Upper lobe of right lung (tissue), 1 donor: ENCODE measurements at regions not wholly inside any gene's neighbourhood (a gene's known extent, or its start where the extent isn't known, plus 50 kb on each side); places are given as distances from the start of the nearest gene placed in this dataset.

Source experiments
- ATAC-seq: fragments of 200-7000 bp; cut with Tn5 transposase; one replicate; pipeline ENCODE4 v1.9.1; 2020; ENCODE audit warnings: mild to moderate bottlenecking, moderate library complexity
- DNase-seq: peaks from one replicate; pipeline ENCODE4 v3.0.0-alpha.2; 2020
- H3K27ac ChIP-seq: fragments of 200-600 bp; one replicate; pipeline ENCODE4 v1.8.0; 2022
- H3K27me3 ChIP-seq: fragments of 200-600 bp; one replicate; pipeline ENCODE4 v1.8.0; 2022; ENCODE audit warnings: mild to moderate bottlenecking
- H3K36me3 ChIP-seq: fragments of 200-600 bp; one replicate; pipeline ENCODE4 v1.8.0; 2022
- H3K4me1 ChIP-seq: fragments of 200-600 bp; one replicate; pipeline ENCODE4 v1.8.0; 2022
- H3K4me3 ChIP-seq: fragments of 200-600 bp; one replicate; pipeline ENCODE4 v1.8.0; 2022; ENCODE audit warnings: mild to moderate bottlenecking
- H3K9me3 ChIP-seq: fragments of 200-600 bp; one replicate; pipeline ENCODE4 v1.8.0; 2022
- intact Hi-C: fragments of 100-400 bp; cut with DNase I; formaldehyde crosslinking; loops from one replicate; pipeline ENCODE4 v1.11.0; 2022
- TF ChIP-seq, protein P1 (sequence below): fragments of 200-600 bp; IDR thresholded peaks from one replicate; pipeline ENCODE4 v1.8.0; 2022; ENCODE audit warnings: antibody characterized with exemption
- donor health status: DM: no; HTN: yes; CAD: no; lungs with severe emphysema.

DNA sequence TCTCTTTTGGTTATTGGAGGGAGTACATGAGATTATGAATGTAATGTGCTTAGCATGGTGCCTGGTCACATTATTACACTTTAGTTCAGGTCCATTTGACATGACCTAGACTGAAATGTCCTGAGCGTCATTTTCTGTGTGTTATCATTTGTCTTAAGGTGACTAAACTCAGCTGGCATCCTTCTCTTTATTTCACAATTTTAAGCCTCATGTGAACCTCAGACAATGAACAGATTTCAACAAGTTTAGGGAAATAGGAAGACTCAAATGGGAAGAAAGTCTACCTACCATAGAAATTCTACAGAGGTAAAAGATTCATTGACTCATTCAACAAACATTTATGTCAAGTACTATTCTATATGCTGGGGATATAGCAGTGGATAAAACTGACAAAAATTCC is 70.2 kb upstream of the EXOC6 start:
- intact Hi-C loops, result no loop called here
- TF ChIP-seq, protein P1, sequence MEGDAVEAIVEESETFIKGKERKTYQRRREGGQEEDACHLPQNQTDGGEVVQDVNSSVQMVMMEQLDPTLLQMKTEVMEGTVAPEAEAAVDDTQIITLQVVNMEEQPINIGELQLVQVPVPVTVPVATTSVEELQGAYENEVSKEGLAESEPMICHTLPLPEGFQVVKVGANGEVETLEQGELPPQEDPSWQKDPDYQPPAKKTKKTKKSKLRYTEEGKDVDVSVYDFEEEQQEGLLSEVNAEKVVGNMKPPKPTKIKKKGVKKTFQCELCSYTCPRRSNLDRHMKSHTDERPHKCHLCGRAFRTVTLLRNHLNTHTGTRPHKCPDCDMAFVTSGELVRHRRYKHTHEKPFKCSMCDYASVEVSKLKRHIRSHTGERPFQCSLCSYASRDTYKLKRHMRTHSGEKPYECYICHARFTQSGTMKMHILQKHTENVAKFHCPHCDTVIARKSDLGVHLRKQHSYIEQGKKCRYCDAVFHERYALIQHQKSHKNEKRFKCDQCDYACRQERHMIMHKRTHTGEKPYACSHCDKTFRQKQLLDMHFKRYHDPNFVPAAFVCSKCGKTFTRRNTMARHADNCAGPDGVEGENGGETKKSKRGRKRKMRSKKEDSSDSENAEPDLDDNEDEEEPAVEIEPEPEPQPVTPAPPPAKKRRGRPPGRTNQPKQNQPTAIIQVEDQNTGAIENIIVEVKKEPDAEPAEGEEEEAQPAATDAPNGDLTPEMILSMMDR, result no peak
- DNase-seq (no peak), ATAC-seq (no peak)
- H3K4me3 ChIP-seq, result no peak overlapping the region
- H3K27ac ChIP-seq, result no peak overlapping the region
- H3K36me3 ChIP-seq, result no peaks in the 10 kb centered on the region
- no peaks in the 10 kb centered on the region for H3K4me1 ChIP-seq
- H3K9me3 ChIP-seq, result no peaks in the 10 kb centered on the region
- no peaks in the 10 kb centered on the region for H3K27me3 ChIP-seq

DNA sequence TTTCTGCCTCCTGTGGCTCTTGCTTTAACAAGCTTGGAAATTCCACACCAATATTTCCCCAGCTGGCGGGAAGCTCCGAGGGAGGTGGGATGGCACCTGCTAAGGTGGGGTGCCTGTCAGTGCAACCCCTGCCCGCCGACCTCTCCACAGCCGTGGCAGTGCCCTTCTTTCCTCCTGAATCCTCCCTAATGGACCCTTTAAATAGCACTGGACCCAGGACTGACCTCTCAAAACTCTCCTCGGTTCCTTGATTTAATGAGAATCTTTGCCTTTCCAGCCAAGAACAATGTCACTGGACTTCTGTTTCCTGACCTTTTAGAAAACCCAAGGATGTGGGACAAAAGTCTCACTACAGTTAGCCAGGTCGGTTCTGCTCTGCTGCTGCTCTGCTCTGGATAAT is 63.2 kb upstream of the EXOC6 start:
- Histone ChIP-seq H3K27me3 (no peaks in the 10 kb centered on the region), H3K4me1 (no peaks in the 10 kb centered on the region), H3K9me3 (no peaks in the 10 kb centered on the region), H3K36me3 (no peaks in the 10 kb centered on the region), H3K27ac (no peak overlapping the region), H3K4me3 (no peak overlapping the region)
- TF ChIP-seq, protein P1, result no peak
- ATAC-seq (no peak), DNase-seq (no peak)
- intact Hi-C loops, result no loop called here

DNA sequence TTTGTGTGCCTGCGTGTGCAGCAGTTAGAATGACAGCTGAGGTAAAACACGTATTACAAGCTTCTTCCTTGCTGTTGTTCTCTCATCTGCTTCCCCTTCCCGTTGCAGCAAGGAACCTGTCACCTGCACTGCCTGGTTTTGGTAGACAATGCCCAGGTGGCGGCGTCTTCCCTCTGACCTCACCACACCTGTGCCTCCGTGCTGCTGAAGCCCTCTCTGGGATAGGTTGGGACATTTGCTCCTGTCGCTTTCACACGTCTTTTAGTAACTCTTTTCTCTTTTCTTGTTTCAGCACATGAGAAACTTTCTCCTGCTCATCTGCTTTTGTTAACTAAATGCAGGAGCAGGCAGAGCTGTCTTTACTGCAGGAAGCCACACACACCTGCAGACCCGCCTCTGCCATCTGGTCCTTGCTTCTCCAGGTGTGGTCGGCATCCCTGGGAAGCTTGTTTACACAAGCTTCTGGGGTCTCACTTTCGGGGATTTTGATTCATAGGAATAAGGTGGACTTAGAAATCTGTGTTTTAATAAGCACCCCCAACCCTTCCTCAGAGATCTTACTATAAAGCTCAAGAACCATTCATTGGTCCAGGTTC is 60.7 kb upstream of the EXOC6 start:
- Histone ChIP-seq H3K27me3 (no peaks in the 10 kb centered on the region), H3K4me1 (no peaks in the 10 kb centered on the region), H3K36me3 (no peaks in the 10 kb centered on the region), H3K4me3 (no peak overlapping the region), H3K27ac (no peak overlapping the region), H3K9me3 (no peaks in the 10 kb centered on the region)
- TF ChIP-seq, protein P1, result no peak
- intact Hi-C loops, result no loop called here
- ATAC-seq, result no peak
- DNase-seq, result no peak

DNA sequence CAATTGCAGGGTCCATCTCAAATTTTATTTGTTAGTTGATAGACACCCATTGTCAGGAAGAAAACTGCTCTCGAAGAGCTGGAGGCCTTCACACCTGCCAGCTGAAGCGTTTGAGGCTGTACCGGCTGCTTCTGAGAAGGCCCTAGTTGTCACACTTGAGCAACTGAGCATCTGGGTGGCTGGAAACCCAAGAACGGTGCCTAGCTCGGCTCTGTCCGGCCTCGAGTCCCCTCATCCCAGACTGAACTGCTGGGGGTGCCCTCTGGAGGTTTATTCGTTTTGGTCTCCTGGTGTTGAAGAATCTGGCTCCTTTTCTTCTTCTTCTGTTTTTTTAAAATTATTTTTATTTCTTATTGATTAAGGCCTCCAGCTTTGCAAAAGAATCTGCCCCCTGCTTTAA is 59.3 kb upstream of the EXOC6 start:
- no peaks in the 10 kb centered on the region for H3K36me3 ChIP-seq
- H3K27ac ChIP-seq, result no peak overlapping the region
- DNase-seq (no peak), ATAC-seq (no peak)
- H3K4me1 ChIP-seq, result no peaks in the 10 kb centered on the region
- no peak overlapping the region for H3K4me3 ChIP-seq
- intact Hi-C loops, result no loop called here
- H3K27me3 ChIP-seq, result no peaks in the 10 kb centered on the region
- TF ChIP-seq, protein P1, result no peak
- H3K9me3 ChIP-seq, result no peaks in the 10 kb centered on the region

DNA sequence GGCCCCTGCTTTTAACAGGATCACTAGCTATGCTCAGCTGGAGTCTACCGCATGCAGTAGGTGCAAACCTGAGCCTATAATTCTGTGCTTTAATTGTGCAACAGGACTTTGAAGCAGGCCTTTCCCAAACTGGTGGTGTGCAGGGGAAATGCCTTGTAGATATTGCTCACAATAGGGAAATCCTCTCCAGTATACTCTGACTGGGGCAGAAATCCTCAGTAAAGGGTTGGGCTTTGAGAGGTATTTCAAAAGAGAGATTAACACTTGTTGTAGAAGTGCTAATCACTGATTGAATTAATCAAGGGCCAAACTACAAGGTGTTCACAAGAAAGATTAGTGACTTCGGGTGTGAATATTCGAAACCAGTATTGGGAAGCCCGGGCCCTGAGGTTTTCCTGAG is 58.5 kb upstream of the EXOC6 start:
- DNase-seq, result no peak
- ATAC-seq, result no peak
- Histone ChIP-seq H3K36me3 (no peaks in the 10 kb centered on the region), H3K4me3 (no peak overlapping the region), H3K27me3 (no peaks in the 10 kb centered on the region), H3K27ac (no peak overlapping the region), H3K9me3 (no peaks in the 10 kb centered on the region), H3K4me1 (no peaks in the 10 kb centered on the region)
- intact Hi-C loops, result no loop called here
- TF ChIP-seq, protein P1, result no peak

DNA sequence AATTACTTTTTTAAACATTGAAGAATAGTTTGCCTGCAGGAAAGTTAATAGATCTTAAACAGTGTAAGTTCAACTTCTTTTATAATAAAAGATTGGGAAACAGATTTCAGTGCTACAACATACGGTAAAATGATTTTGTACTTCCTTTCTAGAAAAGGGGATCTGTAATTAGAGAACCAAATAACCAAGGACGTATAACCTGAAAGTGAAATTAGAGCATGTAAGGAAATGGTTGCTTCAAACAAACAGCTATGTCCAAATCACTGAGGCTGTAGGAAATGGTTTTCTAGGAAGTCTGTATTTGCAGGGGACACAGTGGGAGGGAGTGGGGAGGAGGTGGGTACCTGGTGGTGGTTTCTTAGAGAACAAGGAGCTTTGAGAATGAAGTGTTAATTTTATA is 57.9 kb upstream of the EXOC6 start:
- Histone ChIP-seq H3K9me3 (no peaks in the 10 kb centered on the region), H3K4me1 (no peaks in the 10 kb centered on the region), H3K27ac (no peak overlapping the region), H3K4me3 (no peak overlapping the region), H3K36me3 (no peaks in the 10 kb centered on the region), H3K27me3 (no peaks in the 10 kb centered on the region)
- peak; percentile 73 for ATAC-seq
- TF ChIP-seq, protein P1, result no peak
- DNase-seq, result no peak
- intact Hi-C loops, result no loop called here
